ENCODE measurements at regions not wholly inside any gene's neighbourhood (a gene's known extent, or its start where the extent isn't known, plus 50 kb on each side); places are given as distances from the start of the nearest gene placed in this dataset.

- Histone ChIP-seq H3K4me1 (ENCODE audit: control insufficient read depth, insufficient read depth, low read length) (peaks cover 30% of the 10 kb centered on the region), H3K27me3 (replicated peaks; ENCODE audit: control insufficient read depth, insufficient read depth, low read length) (no peaks in the 10 kb centered on the region), H3K9me3 (ENCODE audit: control insufficient read depth, low read length) (no peaks in the 10 kb centered on the region), H3K9ac (ENCODE audit: low read length) (no peak overlapping the region), H3K4me3 (ENCODE audit: low read length) (no peak overlapping the region), H3K36me3 (ENCODE audit: control insufficient read depth, insufficient read depth, low read length, severe bottlenecking) (no peaks in the 10 kb centered on the region)
- peak; percentile 34 for DNase-seq (ENCODE audit: low read depth)
Observed at GRCh38 chr1:98331243-98331642, 330.3 kb upstream of the SNX7 start.

DNA sequence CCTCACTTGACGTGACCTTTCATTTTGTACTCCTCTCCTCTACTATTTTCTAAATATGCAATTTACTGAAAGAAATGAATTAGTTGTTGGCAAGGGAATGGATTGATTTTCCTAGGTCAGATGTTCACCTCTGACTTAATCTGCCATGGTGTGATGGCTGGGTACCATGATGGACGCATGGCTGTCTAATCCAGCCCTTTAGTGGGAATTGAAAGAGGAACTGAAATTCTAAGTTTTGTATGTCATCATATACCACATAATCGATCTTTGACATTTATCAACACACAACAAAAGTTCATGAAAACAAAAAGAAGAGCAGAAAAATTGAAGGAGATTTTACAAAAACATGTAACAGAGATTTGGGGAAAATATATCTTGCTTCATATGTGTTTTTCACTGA is 331.3 kb upstream of the SNX7 start:
- H3K27me3 ChIP-seq (replicated peaks; ENCODE audit: control insufficient read depth, insufficient read depth, low read length): no peaks in the 10 kb centered on the region
- no peak overlapping the region for H3K9ac ChIP-seq (ENCODE audit: low read length)
- no peak overlapping the region for H3K4me3 ChIP-seq (ENCODE audit: low read length)
- no peaks in the 10 kb centered on the region for H3K9me3 ChIP-seq (ENCODE audit: control insufficient read depth, low read length)
- no peak for DNase-seq (ENCODE audit: low read depth)
- peaks cover 38% of the 10 kb centered on the region for H3K4me1 ChIP-seq (ENCODE audit: control insufficient read depth, insufficient read depth, low read length)
- H3K36me3 ChIP-seq (ENCODE audit: control insufficient read depth, insufficient read depth, low read length, severe bottlenecking): no peaks in the 10 kb centered on the region

DNA sequence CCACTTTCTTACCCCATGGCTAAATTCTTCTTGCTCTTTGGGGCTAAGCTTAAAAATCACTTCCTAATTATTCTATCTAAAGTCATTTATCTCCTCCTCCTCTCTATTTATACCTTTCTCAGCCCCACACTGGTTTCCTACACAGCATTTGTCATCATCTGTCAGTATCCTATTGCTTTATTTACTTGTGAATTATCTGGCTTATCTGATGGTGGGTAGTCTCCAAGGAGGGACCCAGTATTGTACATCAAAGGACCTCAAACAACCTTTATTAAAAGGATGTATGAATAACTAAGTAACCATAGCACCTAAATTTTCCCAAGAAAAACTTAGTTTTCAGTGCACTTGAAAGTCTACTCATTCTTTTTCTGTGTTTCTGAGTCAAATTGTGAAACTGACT is 332.7 kb upstream of the SNX7 start:
- Histone ChIP-seq H3K27me3 (replicated peaks; ENCODE audit: control insufficient read depth, insufficient read depth, low read length) (no peaks in the 10 kb centered on the region), H3K4me1 (ENCODE audit: control insufficient read depth, insufficient read depth, low read length) (peaks cover 52% of the 10 kb centered on the region), H3K9me3 (ENCODE audit: control insufficient read depth, low read length) (no peaks in the 10 kb centered on the region), H3K9ac (ENCODE audit: low read length) (no peak overlapping the region), H3K36me3 (ENCODE audit: control insufficient read depth, insufficient read depth, low read length, severe bottlenecking) (no peaks in the 10 kb centered on the region), H3K4me3 (ENCODE audit: low read length) (no peak overlapping the region)
- DNase-seq (ENCODE audit: low read depth): no peak

- H3K9me3 ChIP-seq (ENCODE audit: control insufficient read depth, low read length): no peaks in the 10 kb centered on the region
- peak; percentile 55 for DNase-seq (ENCODE audit: low read depth)
- peaks cover 67% of the 10 kb centered on the region for H3K4me1 ChIP-seq (ENCODE audit: control insufficient read depth, insufficient read depth, low read length)
- H3K4me3 ChIP-seq (ENCODE audit: low read length): peak overlapping the region; percentile 10
- no peaks in the 10 kb centered on the region for H3K36me3 ChIP-seq (ENCODE audit: control insufficient read depth, insufficient read depth, low read length, severe bottlenecking)
- H3K27me3 ChIP-seq (replicated peaks; ENCODE audit: control insufficient read depth, insufficient read depth, low read length): no peaks in the 10 kb centered on the region
- peak overlapping the region; percentile 45 for H3K9ac ChIP-seq (ENCODE audit: low read length)
Observed at GRCh38 chr1:98327220-98327861, 334.2 kb upstream of the SNX7 start.

GRCh38 chr1:98325646-98326440 is 335.7 kb upstream of the SNX7 start:
- peak; percentile 92 for DNase-seq (ENCODE audit: low read depth)
- H3K9ac ChIP-seq (ENCODE audit: low read length): peak overlapping the region; percentile 19
- peak overlapping the region; percentile 18 for H3K4me3 ChIP-seq (ENCODE audit: low read length)
- H3K4me1 ChIP-seq (ENCODE audit: control insufficient read depth, insufficient read depth, low read length): peaks cover 57% of the 10 kb centered on the region
- no peaks in the 10 kb centered on the region for H3K27me3 ChIP-seq (replicated peaks; ENCODE audit: control insufficient read depth, insufficient read depth, low read length)
- no peaks in the 10 kb centered on the region for H3K9me3 ChIP-seq (ENCODE audit: control insufficient read depth, low read length)
- no peaks in the 10 kb centered on the region for H3K36me3 ChIP-seq (ENCODE audit: control insufficient read depth, insufficient read depth, low read length, severe bottlenecking)

GRCh38 chr1:98323906-98324358 is 337.6 kb upstream of the SNX7 start:
- H3K36me3 ChIP-seq (ENCODE audit: control insufficient read depth, insufficient read depth, low read length, severe bottlenecking): no peaks in the 10 kb centered on the region
- no peaks in the 10 kb centered on the region for H3K27me3 ChIP-seq (replicated peaks; ENCODE audit: control insufficient read depth, insufficient read depth, low read length)
- H3K9me3 ChIP-seq (ENCODE audit: control insufficient read depth, low read length): no peaks in the 10 kb centered on the region
- H3K4me1 ChIP-seq (ENCODE audit: control insufficient read depth, insufficient read depth, low read length): peaks cover 57% of the 10 kb centered on the region
- H3K4me3 ChIP-seq (ENCODE audit: low read length): peak overlapping the region; percentile 48
- H3K9ac ChIP-seq (ENCODE audit: low read length): peak overlapping the region; percentile 74
- peak; percentile 88 for DNase-seq (ENCODE audit: low read depth)

DNA sequence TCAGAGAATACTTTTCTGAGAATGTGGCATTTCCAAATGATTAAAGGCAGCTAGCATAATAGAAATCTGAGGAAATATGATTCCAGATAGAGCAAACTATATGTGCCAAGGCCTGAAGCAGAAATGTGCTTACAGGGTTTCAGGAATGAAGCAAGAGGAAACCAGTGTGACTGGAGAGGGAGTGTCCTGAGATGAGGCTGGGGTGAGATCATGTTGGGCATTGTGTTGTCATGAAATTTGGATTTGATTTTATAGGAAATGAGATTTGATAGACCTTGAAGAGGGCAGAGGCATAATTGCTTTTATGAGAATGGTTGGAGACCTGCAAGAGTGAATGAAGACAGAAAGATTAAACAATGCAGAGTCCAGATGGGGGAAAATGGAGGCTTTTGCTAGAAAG is 338.1 kb upstream of the SNX7 start:
- peak overlapping the region; percentile 74 for H3K9ac ChIP-seq (ENCODE audit: low read length)
- DNase-seq (ENCODE audit: low read depth): peak; percentile 92
- H3K4me3 ChIP-seq (ENCODE audit: low read length): peak overlapping the region; percentile 48
- no peaks in the 10 kb centered on the region for H3K36me3 ChIP-seq (ENCODE audit: control insufficient read depth, insufficient read depth, low read length, severe bottlenecking)
- no peaks in the 10 kb centered on the region for H3K27me3 ChIP-seq (replicated peaks; ENCODE audit: control insufficient read depth, insufficient read depth, low read length)
- H3K9me3 ChIP-seq (ENCODE audit: control insufficient read depth, low read length): no peaks in the 10 kb centered on the region
- peaks cover 57% of the 10 kb centered on the region for H3K4me1 ChIP-seq (ENCODE audit: control insufficient read depth, insufficient read depth, low read length)

DNA sequence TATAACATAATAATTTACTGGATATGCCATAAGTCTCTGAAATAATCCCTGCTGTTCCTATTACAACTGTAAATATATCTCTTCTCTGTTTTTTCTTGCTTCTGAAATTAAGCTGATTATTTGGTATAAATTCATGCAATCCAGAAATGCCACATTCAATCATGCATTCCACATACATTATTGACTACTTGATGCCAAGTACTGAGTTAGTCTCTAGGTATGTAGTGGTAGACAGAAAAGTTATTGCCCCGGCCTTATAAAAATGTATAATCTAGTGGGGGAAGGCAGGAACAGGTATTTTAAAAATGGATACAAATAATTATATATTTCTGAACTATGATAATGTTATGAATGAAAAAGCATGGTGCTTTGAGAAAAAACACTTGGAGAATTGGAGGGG is 338.6 kb upstream of the SNX7 start:
- Histone ChIP-seq H3K27me3 (replicated peaks; ENCODE audit: control insufficient read depth, insufficient read depth, low read length) (no peaks in the 10 kb centered on the region), H3K4me1 (ENCODE audit: control insufficient read depth, insufficient read depth, low read length) (peaks cover 57% of the 10 kb centered on the region), H3K9me3 (ENCODE audit: control insufficient read depth, low read length) (no peaks in the 10 kb centered on the region), H3K36me3 (ENCODE audit: control insufficient read depth, insufficient read depth, low read length, severe bottlenecking) (no peaks in the 10 kb centered on the region), H3K4me3 (ENCODE audit: low read length) (no peak overlapping the region), H3K9ac (ENCODE audit: low read length) (peak overlapping the region; percentile 74)
- peak; percentile 56 for DNase-seq (ENCODE audit: low read depth)

DNA sequence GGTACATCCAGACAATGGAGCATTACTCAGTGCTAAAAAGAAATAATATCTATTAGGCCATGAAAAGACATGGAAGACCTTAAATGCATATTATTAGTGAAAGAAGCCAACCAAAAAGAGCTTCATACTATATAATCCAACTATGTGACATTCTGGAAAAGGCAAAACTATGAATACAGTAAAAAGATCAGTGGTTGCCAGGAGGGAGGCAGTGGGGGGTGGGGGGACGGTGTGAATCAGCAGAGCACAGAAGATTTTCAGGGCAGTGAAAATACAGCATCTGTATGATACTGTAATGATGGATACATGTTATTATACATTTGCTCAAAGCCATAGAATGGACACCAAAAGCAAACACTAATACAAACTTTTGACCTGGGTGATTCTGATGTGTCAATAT is 339.4 kb upstream of the SNX7 start:
- Histone ChIP-seq H3K4me3 (ENCODE audit: low read length) (no peak overlapping the region), H3K36me3 (ENCODE audit: control insufficient read depth, insufficient read depth, low read length, severe bottlenecking) (no peaks in the 10 kb centered on the region), H3K9ac (ENCODE audit: low read length) (no peak overlapping the region), H3K9me3 (ENCODE audit: control insufficient read depth, low read length) (no peaks in the 10 kb centered on the region), H3K27me3 (replicated peaks; ENCODE audit: control insufficient read depth, insufficient read depth, low read length) (no peaks in the 10 kb centered on the region), H3K4me1 (ENCODE audit: control insufficient read depth, insufficient read depth, low read length) (peaks cover 49% of the 10 kb centered on the region)
- DNase-seq (ENCODE audit: low read depth): no peak

- Histone ChIP-seq H3K4me3 (ENCODE audit: low read length) (no peak overlapping the region), H3K27me3 (replicated peaks; ENCODE audit: control insufficient read depth, insufficient read depth, low read length) (no peaks in the 10 kb centered on the region), H3K9me3 (ENCODE audit: control insufficient read depth, low read length) (no peaks in the 10 kb centered on the region), H3K9ac (ENCODE audit: low read length) (no peak overlapping the region), H3K36me3 (ENCODE audit: control insufficient read depth, insufficient read depth, low read length, severe bottlenecking) (no peaks in the 10 kb centered on the region), H3K4me1 (ENCODE audit: control insufficient read depth, insufficient read depth, low read length) (peaks cover 44% of the 10 kb centered on the region)
- no peak for DNase-seq (ENCODE audit: low read depth)
Observed at GRCh38 chr1:98321191-98321590, 340.3 kb upstream of the SNX7 start.

DNA sequence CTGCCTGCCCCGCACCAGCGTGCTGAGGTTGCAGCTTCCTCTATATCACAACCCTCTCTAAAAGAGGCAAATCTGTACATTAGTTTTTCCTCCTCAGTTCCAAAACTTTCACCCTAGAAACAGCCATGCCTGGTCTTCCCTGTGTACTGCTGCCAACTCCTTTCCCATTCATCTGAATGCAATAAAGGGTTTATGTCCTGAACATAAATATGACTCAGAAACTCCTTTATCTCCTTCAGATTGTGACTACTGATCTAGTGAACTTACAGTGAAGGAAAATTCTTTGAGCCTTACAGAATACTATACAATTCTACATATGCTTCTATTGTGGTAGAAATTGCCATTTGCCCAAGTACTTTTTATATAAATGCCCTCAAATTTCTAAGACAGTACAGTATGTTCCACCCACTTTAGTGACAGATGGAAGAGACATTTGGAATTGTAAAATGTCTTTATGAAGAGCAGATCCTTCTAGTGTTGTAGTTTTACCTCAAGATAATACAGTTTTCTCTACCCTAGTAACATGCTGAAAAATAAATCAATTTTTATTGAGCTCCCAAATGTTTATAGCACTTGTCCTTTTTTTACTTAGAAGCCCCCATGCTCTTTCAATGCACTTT is 345.1 kb upstream of the SNX7 start:
- Histone ChIP-seq H3K27me3 (replicated peaks; ENCODE audit: control insufficient read depth, insufficient read depth, low read length) (no peaks in the 10 kb centered on the region), H3K4me3 (ENCODE audit: low read length) (no peak overlapping the region), H3K9ac (ENCODE audit: low read length) (no peak overlapping the region), H3K9me3 (ENCODE audit: control insufficient read depth, low read length) (no peaks in the 10 kb centered on the region), H3K36me3 (ENCODE audit: control insufficient read depth, insufficient read depth, low read length, severe bottlenecking) (no peaks in the 10 kb centered on the region), H3K4me1 (ENCODE audit: control insufficient read depth, insufficient read depth, low read length) (peaks cover 16% of the 10 kb centered on the region)
- peak; percentile 57 for DNase-seq (ENCODE audit: low read depth)
